HG02884 (cell line): ENCODE measurements at regions not wholly inside any gene's neighbourhood (a gene's known extent, or its start where the extent isn't known, plus 50 kb on each side); places are given as distances from the start of the nearest gene placed in this dataset.

ENCODE experiments used
- ATAC-seq: cut with Tn5 transposase; IDR thresholded peaks from one replicate; pipeline ENCODE4 v1.9.1; 2021; ENCODE audit warnings: mild to moderate bottlenecking, moderate library complexity; ENCODE audit not compliant: unreplicated experiment

- no peak for ATAC-seq
These were observed 247.8 kb upstream of the IGFBP3 start for GRCh38 chr7:46168671-46169383.

GRCh38 chr7:46168231-46168630 lies 247.2 kb upstream of the IGFBP3 start:
- no peak for ATAC-seq

- no peak for ATAC-seq
These were observed 244.2 kb upstream of the IGFBP3 start for GRCh38 chr7:46165276-46165675.

GRCh38 chr7:46164629-46165028 lies 243.6 kb upstream of the IGFBP3 start:
- no peak for ATAC-seq

GRCh38 chr7:46163246-46163645 lies 242.2 kb upstream of the IGFBP3 start:
- no peak for ATAC-seq

GRCh38 chr7:46162609-46163008 lies 241.5 kb upstream of the IGFBP3 start:
- ATAC-seq: no peak

GRCh38 chr7:46160861-46161260 lies 239.8 kb upstream of the IGFBP3 start:
- no peak for ATAC-seq

DNA sequence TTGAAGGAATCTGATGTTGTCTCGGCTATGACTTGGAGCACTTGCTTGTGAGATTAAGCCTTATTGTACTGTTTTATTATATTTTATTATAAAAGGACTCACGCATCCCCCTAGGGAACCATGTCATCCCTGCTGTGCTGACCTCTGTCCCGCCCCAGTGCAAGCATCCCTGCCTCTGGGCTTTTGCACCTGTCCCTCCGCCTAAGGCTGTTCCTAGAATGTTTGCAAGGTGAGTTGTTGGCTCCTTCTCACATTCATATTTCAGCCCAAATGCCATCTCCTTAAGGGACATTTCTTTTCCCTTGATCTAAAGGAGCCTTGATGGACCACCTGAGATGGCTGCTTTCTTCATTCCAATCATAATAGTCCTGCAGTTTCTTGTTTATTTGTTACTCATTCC lies 236.9 kb upstream of the IGFBP3 start:
- no peak for ATAC-seq

GRCh38 chr7:46157404-46157803 lies 236.3 kb upstream of the IGFBP3 start:
- ATAC-seq: no peak

GRCh38 chr7:46156853-46157252 lies 235.8 kb upstream of the IGFBP3 start:
- ATAC-seq: no peak

- ATAC-seq: no peak
These were observed 235.0 kb upstream of the IGFBP3 start for GRCh38 chr7:46156086-46156485.

GRCh38 chr7:46155367-46155766 lies 234.3 kb upstream of the IGFBP3 start:
- no peak for ATAC-seq

GRCh38 chr7:46153951-46154787 lies 233.1 kb upstream of the IGFBP3 start:
- no peak for ATAC-seq

GRCh38 chr7:46153583-46153950 lies 232.5 kb upstream of the IGFBP3 start:
- ATAC-seq: no peak

- no peak for ATAC-seq
These were observed 231.6 kb upstream of the IGFBP3 start for GRCh38 chr7:46152696-46153095.

- ATAC-seq: no peak
These were observed 229.6 kb upstream of the IGFBP3 start for GRCh38 chr7:46150721-46151120.

- no peak for ATAC-seq
These were observed 229.1 kb upstream of the IGFBP3 start for GRCh38 chr7:46150202-46150601.

DNA sequence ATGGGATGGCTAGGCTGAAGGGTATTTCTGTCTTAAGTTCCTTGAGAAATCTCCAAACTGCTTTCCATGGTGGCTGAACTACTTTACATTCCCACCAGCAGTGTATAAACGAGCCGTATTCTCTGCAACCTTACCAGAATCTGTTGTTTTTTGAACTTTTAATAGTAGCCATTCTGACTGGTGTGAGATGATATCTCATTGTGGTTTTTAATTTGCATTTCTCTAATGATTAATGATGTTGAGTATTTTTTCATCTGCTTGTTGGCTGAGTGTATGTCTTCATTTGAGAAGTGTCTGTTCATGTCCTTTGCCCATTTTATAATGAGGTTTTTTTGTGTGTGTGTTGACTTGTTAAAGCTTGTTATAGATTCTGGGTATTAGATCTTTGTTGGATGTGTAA lies 226.8 kb upstream of the IGFBP3 start:
- ATAC-seq: no peak

GRCh38 chr7:46146454-46147255 lies 225.6 kb upstream of the IGFBP3 start:
- no peak for ATAC-seq

DNA sequence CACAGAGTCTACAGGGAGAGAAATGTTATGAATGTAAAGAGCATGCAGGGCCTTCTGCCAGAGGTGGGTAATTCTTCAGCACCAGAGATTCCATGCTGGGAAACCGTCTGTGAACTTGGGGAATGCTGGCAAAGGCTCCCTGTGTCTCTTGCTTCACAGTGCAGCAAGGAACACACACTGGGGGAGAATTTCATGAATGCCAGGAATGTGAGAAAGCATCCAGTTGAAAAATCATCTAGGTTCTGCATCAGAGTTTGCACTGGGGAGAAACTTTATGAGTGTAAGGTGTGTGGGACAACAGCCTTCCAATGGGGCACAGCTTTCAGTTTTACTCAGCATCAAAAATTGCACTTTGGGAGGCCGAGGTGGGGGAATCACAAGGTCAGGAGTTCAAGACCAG lies 224.3 kb upstream of the IGFBP3 start:
- no peak for ATAC-seq
